Neural cell (in vitro differentiated cells): ENCODE measurements at regions not wholly inside any gene's neighbourhood (a gene's known extent, or its start where the extent isn't known, plus 50 kb on each side); places are given as distances from the start of the nearest gene placed in this dataset.

ENCODE experiments used
- CTCF ChIP-seq: fragments of 450-650 bp; IDR thresholded peaks from 2 replicates; pipeline ENCODE4 v1.5.1; 2014; ENCODE audit warnings: antibody characterized with exemption, mild to moderate bottlenecking, moderate library complexity; ENCODE audit not compliant: poor library complexity, severe bottlenecking
- EP300 ChIP-seq: fragments of 450-650 bp; conservative IDR thresholded peaks from 2 replicates; pipeline ENCODE4 v1.6.1; 2014; ENCODE audit warnings: antibody characterized with exemption, mild to moderate bottlenecking, moderate library complexity; ENCODE audit not compliant: poor library complexity, severe bottlenecking
- POLR2AphosphoS5 ChIP-seq: IDR thresholded peaks from 2 replicates; pipeline ENCODE4 v1.6.1; 2012
- RAD21 ChIP-seq: fragments of 450-650 bp; conservative IDR thresholded peaks from 2 replicates; pipeline ENCODE4 v1.6.1; 2014; ENCODE audit warnings: antibody characterized with exemption, mild to moderate bottlenecking, moderate library complexity
- REST ChIP-seq: IDR thresholded peaks from 2 replicates; pipeline ENCODE4 v1.6.1; 2012; ENCODE audit warnings: borderline replicate concordance
- SMC3 ChIP-seq: fragments of 450-650 bp; conservative IDR thresholded peaks from 2 replicates; pipeline ENCODE4 v1.6.1; 2014; ENCODE audit warnings: antibody characterized with exemption, mild to moderate bottlenecking, moderate library complexity; ENCODE audit not compliant: poor library complexity
- TAF1 ChIP-seq: IDR thresholded peaks from 2 replicates; pipeline ENCODE4 v1.6.1; 2012; ENCODE audit warnings: low read depth

- TF ChIP-seq CTCF: no peak
- TF ChIP-seq RAD21: no peak
- TF ChIP-seq POLR2AphosphoS5: no peak
- no peak for TF ChIP-seq REST
- no peak for TF ChIP-seq TAF1
- TF ChIP-seq SMC3: no peak
- TF ChIP-seq EP300: no peak
These were observed 1382.4 kb downstream of the BRD1 start for GRCh38 chr22:48445113-48445827.
